Peyer's patch (tissue), 4 donors: ENCODE measurements at regions not wholly inside any gene's neighbourhood (a gene's known extent, or its start where the extent isn't known, plus 50 kb on each side); places are given as distances from the start of the nearest gene placed in this dataset.

Source experiments
- DNase-seq, 3 donors: peaks; one replicate each; pipeline ENCODE4 v3.0.0-alpha.2; 2017 to 2019
- H3K27ac ChIP-seq, 4 donors: fragments of 200-600 bp; sonication (generic); one replicate each; pipeline ENCODE4 v1.5.1; 2016 to 2019
- H3K27me3 ChIP-seq, 2 donors: fragments of 200-600 bp; sonication (generic); one replicate each; pipeline ENCODE4 v1.5.1; 2019
- H3K36me3 ChIP-seq, 3 donors: fragments of 200-600 bp; sonication (generic); one replicate each; pipeline ENCODE4 v1.5.1; 2016 to 2019
- H3K4me1 ChIP-seq, 4 donors: fragments of 200-600 bp; sonication (generic); one replicate each; pipeline ENCODE4 v1.5.1; 2016 to 2019
- H3K4me3 ChIP-seq, 4 donors: fragments of 200-600 bp; sonication (generic); 1 replicate in 3 of 4; 2 replicates in 1 of 4; pipeline ENCODE4 v1.5.1; 2016 to 2019; ENCODE audit warnings: mild to moderate bottlenecking in 1 of 4
- H3K9me3 ChIP-seq, 4 donors: fragments of 200-600 bp; sonication (generic); one replicate each; pipeline ENCODE4 v1.5.1; 2016 to 2019; ENCODE audit warnings: mild to moderate bottlenecking in 1 of 4
- CTCF ChIP-seq, 6 experiments: fragments of 450-650 bp in 4 of 6; fragments of 200-600 bp in 2 of 6; sonication (generic) in 1 of 6; IDR thresholded peaks; one replicate each; pipeline ENCODE4 v1.5.1; 2017 to 2019; ENCODE audit warnings: antibody characterized with exemption in 6 of 6, mild to moderate bottlenecking in 3 of 6, moderate library complexity in 1 of 6
- POLR2A ChIP-seq, 2 donors: fragments of 450-650 bp; IDR thresholded peaks; one replicate each; pipeline ENCODE4 v1.5.1; 2017; ENCODE audit warnings: antibody characterized with exemption in 2 of 2, mild to moderate bottlenecking in 2 of 2, moderate library complexity in 2 of 2

GRCh38 chr5:174294891-174295620 lies 249.6 kb downstream of the NSG2 start:
- H3K36me3 ChIP-seq = no peaks in the 10 kb centered on the region
- no peak for TF ChIP-seq CTCF (IDR thresholded peaks at IDR 0.05)
- no peak for TF ChIP-seq POLR2A (IDR thresholded peaks at IDR 0.05)
- H3K4me3 ChIP-seq = no peak overlapping the region
- H3K27ac ChIP-seq = no peak overlapping the region
- H3K4me1 ChIP-seq = no peaks in the 10 kb centered on the region
- no peaks in the 10 kb centered on the region for H3K9me3 ChIP-seq
- H3K27me3 ChIP-seq = no peaks in the 10 kb centered on the region
- no peak for DNase-seq

GRCh38 chr5:174295702-174296436 lies 250.4 kb downstream of the NSG2 start:
- H3K4me1 ChIP-seq = no peaks in the 10 kb centered on the region
- no peaks in the 10 kb centered on the region for H3K27me3 ChIP-seq
- no peak overlapping the region for H3K4me3 ChIP-seq
- H3K27ac ChIP-seq = no peak overlapping the region
- no peak for TF ChIP-seq CTCF (IDR thresholded peaks at IDR 0.05)
- no peak for TF ChIP-seq POLR2A (IDR thresholded peaks at IDR 0.05)
- no peak for DNase-seq
- H3K9me3 ChIP-seq = no peaks in the 10 kb centered on the region
- no peaks in the 10 kb centered on the region for H3K36me3 ChIP-seq

GRCh38 chr5:174300118-174300940 lies 254.8 kb downstream of the NSG2 start:
- Histone ChIP-seq H3K27ac (no peak overlapping the region), H3K27me3 (no peaks in the 10 kb centered on the region), H3K4me3 (no peak overlapping the region), H3K9me3 (no peaks in the 10 kb centered on the region), H3K36me3 (no peaks in the 10 kb centered on the region), H3K4me1 (no peaks in the 10 kb centered on the region)
- TF ChIP-seq POLR2A (IDR thresholded peaks at IDR 0.05) (no peak), CTCF (IDR thresholded peaks at IDR 0.05) (no peak)
- DNase-seq = no peak

GRCh38 chr5:174300941-174301761 lies 255.6 kb downstream of the NSG2 start:
- H3K36me3 ChIP-seq = no peaks in the 10 kb centered on the region
- H3K27me3 ChIP-seq = no peaks in the 10 kb centered on the region
- H3K4me1 ChIP-seq = no peaks in the 10 kb centered on the region
- no peak for DNase-seq
- H3K9me3 ChIP-seq = no peaks in the 10 kb centered on the region
- TF ChIP-seq CTCF (IDR thresholded peaks at IDR 0.05) = no peak
- TF ChIP-seq POLR2A (IDR thresholded peaks at IDR 0.05) = no peak
- H3K4me3 ChIP-seq = no peak overlapping the region
- H3K27ac ChIP-seq = no peak overlapping the region
